ENCODE measurements at regions not wholly inside any gene's neighbourhood (a gene's known extent, or its start where the extent isn't known, plus 50 kb on each side); places are given as distances from the start of the nearest gene placed in this dataset.

DNA sequence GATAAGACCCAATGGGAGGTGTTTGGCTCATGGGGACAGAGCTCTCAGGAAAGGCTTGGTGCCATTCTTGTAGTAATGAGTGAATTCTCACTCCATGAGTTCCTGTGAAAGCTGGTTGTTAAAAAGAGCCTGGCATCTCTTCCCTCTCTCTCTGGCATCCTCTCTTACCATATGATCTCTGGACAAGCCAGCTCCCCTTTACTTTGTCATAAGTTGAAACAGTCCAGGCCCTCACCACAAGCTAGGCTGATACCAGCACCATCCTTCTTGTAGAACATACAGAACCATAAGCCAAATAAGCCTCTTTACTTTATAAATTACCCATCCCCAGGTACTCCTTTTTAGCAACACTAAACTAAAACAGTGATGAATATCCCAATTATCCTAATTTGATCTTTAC lies 166.9 kb upstream of the TMC3 start:
- no peaks in the 10 kb centered on the region for H3K27me3 ChIP-seq
- no peak for TF ChIP-seq POLR2A (IDR thresholded peaks at IDR 0.05)
- TF ChIP-seq, protein P1, sequence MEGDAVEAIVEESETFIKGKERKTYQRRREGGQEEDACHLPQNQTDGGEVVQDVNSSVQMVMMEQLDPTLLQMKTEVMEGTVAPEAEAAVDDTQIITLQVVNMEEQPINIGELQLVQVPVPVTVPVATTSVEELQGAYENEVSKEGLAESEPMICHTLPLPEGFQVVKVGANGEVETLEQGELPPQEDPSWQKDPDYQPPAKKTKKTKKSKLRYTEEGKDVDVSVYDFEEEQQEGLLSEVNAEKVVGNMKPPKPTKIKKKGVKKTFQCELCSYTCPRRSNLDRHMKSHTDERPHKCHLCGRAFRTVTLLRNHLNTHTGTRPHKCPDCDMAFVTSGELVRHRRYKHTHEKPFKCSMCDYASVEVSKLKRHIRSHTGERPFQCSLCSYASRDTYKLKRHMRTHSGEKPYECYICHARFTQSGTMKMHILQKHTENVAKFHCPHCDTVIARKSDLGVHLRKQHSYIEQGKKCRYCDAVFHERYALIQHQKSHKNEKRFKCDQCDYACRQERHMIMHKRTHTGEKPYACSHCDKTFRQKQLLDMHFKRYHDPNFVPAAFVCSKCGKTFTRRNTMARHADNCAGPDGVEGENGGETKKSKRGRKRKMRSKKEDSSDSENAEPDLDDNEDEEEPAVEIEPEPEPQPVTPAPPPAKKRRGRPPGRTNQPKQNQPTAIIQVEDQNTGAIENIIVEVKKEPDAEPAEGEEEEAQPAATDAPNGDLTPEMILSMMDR (IDR thresholded peaks at IDR 0.05) = no peak
- H3K4me3 ChIP-seq = no peak overlapping the region
- intact Hi-C loops (cut with DNase I) = no loop called here
- H3K27ac ChIP-seq = no peak overlapping the region
- no peaks in the 10 kb centered on the region for H3K9me3 ChIP-seq
- no peak for DNase-seq
- H3K36me3 ChIP-seq = no peaks in the 10 kb centered on the region
- H3K4me1 ChIP-seq = no peaks in the 10 kb centered on the region

DNA sequence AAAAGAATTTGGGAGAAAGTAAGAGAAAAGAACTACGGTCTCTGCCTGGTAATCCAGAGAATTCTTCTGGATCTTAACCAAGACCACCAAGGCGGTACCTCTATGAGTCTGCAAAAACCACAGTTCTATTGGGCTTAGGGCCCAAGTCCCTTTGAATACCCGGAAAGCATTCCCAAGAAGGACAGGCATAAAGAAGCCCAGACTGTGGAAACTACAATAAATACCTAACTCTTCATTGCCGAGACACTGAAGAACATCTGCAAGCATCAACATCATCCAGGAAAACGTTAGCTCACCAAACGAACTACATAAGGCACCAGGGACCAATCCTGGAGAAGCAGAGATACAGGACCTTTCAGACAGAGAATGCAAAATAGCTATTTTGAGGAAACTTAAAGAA lies 162.3 kb upstream of the TMC3 start:
- intact Hi-C loops (cut with DNase I) = no loop called here
- no peak for DNase-seq
- Histone ChIP-seq H3K27ac (no peak overlapping the region), H3K4me3 (no peak overlapping the region), H3K27me3 (no peaks in the 10 kb centered on the region), H3K4me1 (peaks cover 0 to 2% (median 2%) of the 10 kb centered on the region in 3 donors), H3K36me3 (no peaks in the 10 kb centered on the region), H3K9me3 (no peaks in the 10 kb centered on the region)
- no peak for TF ChIP-seq POLR2A (IDR thresholded peaks at IDR 0.05)
- TF ChIP-seq, protein P1 (IDR thresholded peaks at IDR 0.05) = no peak
- WGBS, 2 donors = 53 to 70% methylated on average over 5 to 6 of the region's 6 CpGs

DNA sequence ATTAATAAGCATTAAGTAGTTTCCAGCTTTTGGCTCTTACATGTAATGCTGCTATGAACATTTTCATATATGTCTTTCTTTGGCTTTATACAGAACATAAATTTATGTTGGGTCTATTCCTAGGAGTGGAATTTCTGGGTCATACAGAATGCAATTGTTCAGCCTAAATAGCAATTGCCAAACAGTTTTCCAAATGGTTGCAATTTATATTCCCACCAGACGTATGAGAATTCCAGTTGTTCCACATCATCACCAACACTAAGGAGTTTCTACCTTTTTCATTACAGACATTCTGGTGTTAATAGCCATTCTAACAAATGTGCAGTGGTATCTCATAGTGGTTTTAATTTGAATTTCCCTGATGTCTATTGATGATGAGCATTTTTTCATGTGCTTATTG lies 160.1 kb upstream of the TMC3 start:
- no peak for DNase-seq
- 91 to 96% methylated on average over 1 of the region's 1 CpG for WGBS, 2 donors
- intact Hi-C loops (cut with DNase I) = no loop called here

DNA sequence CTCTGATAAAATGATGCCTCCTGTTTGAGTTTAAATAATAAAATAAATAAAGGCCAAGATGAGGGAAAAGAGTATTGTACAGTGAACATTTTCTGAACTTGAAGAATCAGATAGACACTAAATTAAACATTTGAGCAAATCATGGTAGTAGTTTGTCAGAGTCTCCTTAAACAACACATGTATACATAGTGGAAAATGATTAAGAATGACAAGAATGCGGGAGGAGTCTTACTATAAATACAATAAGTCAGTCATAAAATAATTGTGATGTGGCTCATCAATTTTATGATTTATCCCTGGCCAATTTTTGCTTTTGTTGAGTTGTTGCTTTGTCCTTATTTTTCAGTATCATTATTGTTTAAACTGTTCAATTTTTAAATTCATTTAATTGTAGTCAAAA lies 158.0 kb upstream of the TMC3 start:
- TF ChIP-seq, protein P1 (IDR thresholded peaks at IDR 0.05) = no peak
- TF ChIP-seq POLR2A (IDR thresholded peaks at IDR 0.05) = no peak
- DNase-seq = no peak
- intact Hi-C loops (cut with DNase I) = no loop called here
- 62 to 74% methylated on average over 1 of the region's 1 CpG for WGBS, 2 donors
- Histone ChIP-seq H3K36me3 (no peaks in the 10 kb centered on the region), H3K27me3 (no peaks in the 10 kb centered on the region), H3K4me3 (no peak overlapping the region), H3K4me1 (peaks cover 0 to 7% (median 3%) of the 10 kb centered on the region in 3 donors), H3K9me3 (no peaks in the 10 kb centered on the region), H3K27ac (no peak overlapping the region)

More for the DNA sequence above, 160.1 kb upstream of the TMC3 start:
- H3K27ac ChIP-seq = no peak overlapping the region
- peaks cover 0 to 7% (median 3%) of the 10 kb centered on the region in 3 donors for H3K4me1 ChIP-seq
- no peak overlapping the region for H3K4me3 ChIP-seq
- H3K27me3 ChIP-seq = no peaks in the 10 kb centered on the region
- no peaks in the 10 kb centered on the region for H3K9me3 ChIP-seq
- H3K36me3 ChIP-seq = no peaks in the 10 kb centered on the region
- TF ChIP-seq, protein P1 (IDR thresholded peaks at IDR 0.05) = no peak
- TF ChIP-seq POLR2A (IDR thresholded peaks at IDR 0.05) = no peak

DNA sequence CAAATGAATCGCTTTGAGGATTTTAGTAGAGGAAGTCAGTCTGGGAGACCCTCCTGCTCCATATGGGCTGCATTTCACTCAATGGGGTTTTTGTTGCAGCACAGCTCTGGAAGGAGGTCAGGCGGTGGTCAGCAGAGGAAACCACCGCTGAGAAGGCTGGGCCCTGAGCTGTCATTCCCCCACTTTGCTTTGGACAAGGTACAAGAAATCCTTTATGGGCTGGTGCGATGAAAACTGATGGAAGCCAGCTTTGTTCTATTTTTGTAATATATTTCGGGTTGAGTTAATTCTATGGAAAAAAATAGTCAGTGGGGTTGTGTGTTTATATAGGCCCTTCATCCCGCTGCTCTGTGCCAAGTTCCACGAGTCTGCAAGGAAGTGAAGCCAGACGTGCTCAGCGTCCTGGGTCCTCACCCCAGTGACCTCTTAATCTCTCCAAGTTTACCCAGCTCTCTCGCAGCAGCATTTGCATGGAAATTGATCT lies 157.1 kb upstream of the TMC3 start:
- no peak for DNase-seq
- Histone ChIP-seq H3K36me3 (no peaks in the 10 kb centered on the region), H3K27me3 (no peaks in the 10 kb centered on the region), H3K27ac (no peak overlapping the region), H3K9me3 (no peaks in the 10 kb centered on the region), H3K4me3 (no peak overlapping the region), H3K4me1 (peaks cover 0 to 7% (median 3%) of the 10 kb centered on the region in 3 donors)
- intact Hi-C loops (cut with DNase I) = no loop called here
- 28 to 49% methylated on average over 9 to 10 of the region's 10 CpGs for WGBS, 2 donors
- TF ChIP-seq, protein P1 (IDR thresholded peaks at IDR 0.05) = no peak
- no peak for TF ChIP-seq POLR2A (IDR thresholded peaks at IDR 0.05)

Measured in esophagus squamous epithelium (tissue), 5 donors.